ENCODE measurements at regions not wholly inside any gene's neighbourhood (a gene's known extent, or its start where the extent isn't known, plus 50 kb on each side); places are given as distances from the start of the nearest gene placed in this dataset.

GRCh38 chr6:41442800-41443501, 103.2 kb upstream of the FOXP4 start:
- ATAC-seq = peak; percentile 54
- no peak for TF ChIP-seq BACH2 (CRISPR knock-in tag; IDR thresholded peaks at IDR 0.05; ENCODE audit: borderline replicate concordance)
- TF ChIP-seq CSRNP3 (CRISPR knock-in tag; IDR thresholded peaks at IDR 0.05) = no peak
- no peak for TF ChIP-seq PPARA (CRISPR knock-in tag; IDR thresholded peaks at IDR 0.05; ENCODE audit: borderline replicate concordance)
- TF ChIP-seq RARB (CRISPR knock-in tag; IDR thresholded peaks at IDR 0.05) = no peak
- no peak for TF ChIP-seq ZFP3 (CRISPR knock-in tag; IDR thresholded peaks at IDR 0.05)
- no peak for TF ChIP-seq TOX (CRISPR knock-in tag; IDR thresholded peaks at IDR 0.05; ENCODE audit: borderline replicate concordance)
- TF ChIP-seq TSHZ2 (CRISPR knock-in tag; IDR thresholded peaks at IDR 0.05) = no peak
- TF ChIP-seq ZNF70 (CRISPR knock-in tag; IDR thresholded peaks at IDR 0.05) = no peak
- TF ChIP-seq ESRRG (CRISPR knock-in tag; IDR thresholded peaks at IDR 0.05) = no peak
- TF ChIP-seq POU6F1 (CRISPR knock-in tag; IDR thresholded peaks at IDR 0.05; ENCODE audit: borderline replicate concordance, low read depth) = no peak
- no peak for TF ChIP-seq ISL1 (CRISPR knock-in tag; IDR thresholded peaks at IDR 0.05)
- no peak for TF ChIP-seq ZNF8 (CRISPR knock-in tag; IDR thresholded peaks at IDR 0.05)
- TF ChIP-seq TCF4 (CRISPR knock-in tag; IDR thresholded peaks at IDR 0.05; ENCODE audit: borderline replicate concordance) = no peak
- no peak for TF ChIP-seq CREB5 (CRISPR knock-in tag; IDR thresholded peaks at IDR 0.05; ENCODE audit: low read depth)
- TF ChIP-seq ZNF565 (CRISPR knock-in tag; conservative IDR thresholded peaks at IDR 0.05; ENCODE audit: low read depth) = no peak

GRCh38 chr6:41443616-41444525, 102.3 kb upstream of the FOXP4 start:
- ATAC-seq = no peak; the same call in 2 of the 3 replicates
- TF ChIP-seq CSDC2 (CRISPR knock-in tag; IDR thresholded peaks at IDR 0.05) = no peak
- no peak for TF ChIP-seq ESRRG (CRISPR knock-in tag; IDR thresholded peaks at IDR 0.05)
- TF ChIP-seq TSHZ2 (CRISPR knock-in tag; IDR thresholded peaks at IDR 0.05) = no peak
- TF ChIP-seq ARNTL (CRISPR knock-in tag; IDR thresholded peaks at IDR 0.05; ENCODE audit: borderline replicate concordance, low read depth) = no peak
- TF ChIP-seq RARB (CRISPR knock-in tag; IDR thresholded peaks at IDR 0.05) = no peak
- TF ChIP-seq ZFP30 (CRISPR knock-in tag; IDR thresholded peaks at IDR 0.05) = no peak
- TF ChIP-seq ZNF565 (CRISPR knock-in tag; conservative IDR thresholded peaks at IDR 0.05; ENCODE audit: low read depth) = no peak
- no peak for TF ChIP-seq POU6F1 (CRISPR knock-in tag; IDR thresholded peaks at IDR 0.05; ENCODE audit: borderline replicate concordance, low read depth)
- no peak for TF ChIP-seq CREB5 (CRISPR knock-in tag; IDR thresholded peaks at IDR 0.05; ENCODE audit: low read depth)
- TF ChIP-seq CSRNP3 (CRISPR knock-in tag; IDR thresholded peaks at IDR 0.05) = no peak
- TF ChIP-seq SNAI2 (CRISPR knock-in tag; IDR thresholded peaks at IDR 0.05) = no peak
- no peak for TF ChIP-seq ZC3H10 (CRISPR knock-in tag; IDR thresholded peaks at IDR 0.05)
- TF ChIP-seq ISL1 (CRISPR knock-in tag; IDR thresholded peaks at IDR 0.05) = no peak
- TF ChIP-seq ZFP3 (CRISPR knock-in tag; IDR thresholded peaks at IDR 0.05) = no peak
- no peak for TF ChIP-seq TCF4 (CRISPR knock-in tag; IDR thresholded peaks at IDR 0.05; ENCODE audit: borderline replicate concordance)
- no peak for TF ChIP-seq GLIS3 (CRISPR knock-in tag; IDR thresholded peaks at IDR 0.05)

Data from SK-N-SH treated with all-trans-retinoic acid at 6 μM for 48 hours (cell line).